Natural killer cell treated with Interleukin-12 subunit alpha and Interleukin-12 subunit beta and Interleukin-15 and Interleukin-18, amount 100 ng/mL, for 72 hours (primary cell): ENCODE measurements at regions not wholly inside any gene's neighbourhood (a gene's known extent, or its start where the extent isn't known, plus 50 kb on each side); places are given as distances from the start of the nearest gene placed in this dataset.
"Not testable (repeated sequence)": the region's sequence is repeated elsewhere in the genome, so short reads cannot be mapped to it uniquely, and the experiment has no call there.

Source experiments
- ATAC-seq, 2 donors: fragments of 150-1000 bp; cut with Tn5 transposase in 1 of 2; sonication (Bioruptor Pico), chemical (Tn5 transposase) in 1 of 2; 2 replicates each; pipeline ENCODE4 v1.10.0; 2021
- DNase-seq: peaks from one replicate; pipeline ENCODE4 v3.0.0; 2022; ENCODE audit warnings: low spot score
- H3K27ac Mint-ChIP-seq, 2 donors: 1 replicate in 1 of 2; 2 replicates in 1 of 2; pipeline ENCODE4 v1.8.0; 2022; ENCODE audit warnings: mixed read lengths in 2 of 2, mild to moderate bottlenecking in 1 of 2, moderate library complexity in 1 of 2
- H3K27me3 Mint-ChIP-seq, 2 donors: 1 replicate in 1 of 2; 2 replicates in 1 of 2; pipeline ENCODE4 v1.8.0; 2022; ENCODE audit warnings: mixed read lengths in 2 of 2
- H3K36me3 Mint-ChIP-seq: one replicate; pipeline ENCODE4 v1.8.0; 2022; ENCODE audit warnings: mixed read lengths
- H3K4me1 Mint-ChIP-seq, 2 donors: 1 replicate in 1 of 2; 2 replicates in 1 of 2; pipeline ENCODE4 v1.8.0; 2022; ENCODE audit warnings: low read depth in 2 of 2, mixed read lengths in 2 of 2, mild to moderate bottlenecking in 1 of 2
- H3K4me3 Mint-ChIP-seq: one replicate; pipeline ENCODE4 v1.8.0; 2022; ENCODE audit warnings: mixed read lengths
- H3K9me3 Mint-ChIP-seq: 2 replicates; pipeline ENCODE4 v1.8.0; 2022; ENCODE audit warnings: mixed read lengths

DNA sequence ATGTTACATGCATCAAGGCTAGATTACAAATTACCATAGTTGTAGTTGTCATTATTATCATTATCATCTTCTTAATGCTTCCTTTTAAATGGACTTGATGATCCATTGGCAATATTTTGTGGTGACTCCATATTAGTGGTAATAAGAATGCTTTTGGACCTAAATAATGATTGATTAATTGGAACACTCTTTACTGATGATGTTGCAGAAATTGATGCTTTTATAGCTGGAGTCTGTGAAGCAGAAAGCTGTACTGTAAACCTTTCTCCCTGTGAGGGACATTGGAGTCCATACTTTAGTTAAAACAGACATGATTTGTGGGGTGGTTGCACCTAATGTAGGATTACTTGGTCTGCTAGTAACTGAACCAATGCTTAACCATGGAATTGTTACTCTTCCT lies 190.4 kb downstream of the ATXN7L3B start:
- DNase-seq, result no peak
- Mint-ChIP-seq H3K4me1 (no peaks in the 10 kb centered on the region), H3K36me3 (no peaks in the 10 kb centered on the region), H3K9me3 (peaks cover 6% of the 10 kb centered on the region), H3K4me3 (no peak overlapping the region), H3K27ac (no peak overlapping the region), H3K27me3 (no peaks in the 10 kb centered on the region)
- no peak for ATAC-seq

DNA sequence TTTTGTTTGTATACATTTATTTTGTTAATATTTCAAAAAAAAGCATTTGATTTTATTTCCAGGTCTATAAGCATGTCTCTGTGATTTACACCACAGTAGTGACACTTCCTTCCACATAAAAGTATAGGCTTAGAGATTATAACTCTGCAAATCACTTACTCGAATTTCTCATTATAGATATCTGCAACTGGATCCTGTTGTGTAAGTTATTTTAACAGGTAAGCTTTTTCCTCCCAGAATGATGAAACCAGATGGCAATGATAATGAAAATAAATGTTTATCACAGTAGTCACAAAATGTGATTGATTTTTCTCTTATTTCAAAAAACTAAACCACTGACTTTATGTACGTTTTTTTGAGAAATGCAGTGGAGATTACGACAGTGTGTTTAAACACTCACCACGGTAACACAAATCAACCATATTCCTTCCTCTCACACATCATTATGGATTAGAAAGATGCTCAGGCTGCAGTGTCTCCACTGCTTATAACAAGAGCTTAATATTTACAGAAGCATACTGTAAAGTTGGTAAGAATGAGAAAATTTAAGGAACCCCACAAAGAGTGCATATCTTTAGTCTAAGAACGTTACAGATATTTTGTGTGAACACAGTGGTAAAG lies 194.6 kb downstream of the ATXN7L3B start:
- Mint-ChIP-seq H3K27me3 (no peaks in the 10 kb centered on the region), H3K4me3 (no peak overlapping the region), H3K4me1 (no peaks in the 10 kb centered on the region), H3K36me3 (no peaks in the 10 kb centered on the region), H3K27ac (no peak overlapping the region), H3K9me3 (peaks cover 5% of the 10 kb centered on the region)
- DNase-seq (no peak), ATAC-seq (no peak)

DNA sequence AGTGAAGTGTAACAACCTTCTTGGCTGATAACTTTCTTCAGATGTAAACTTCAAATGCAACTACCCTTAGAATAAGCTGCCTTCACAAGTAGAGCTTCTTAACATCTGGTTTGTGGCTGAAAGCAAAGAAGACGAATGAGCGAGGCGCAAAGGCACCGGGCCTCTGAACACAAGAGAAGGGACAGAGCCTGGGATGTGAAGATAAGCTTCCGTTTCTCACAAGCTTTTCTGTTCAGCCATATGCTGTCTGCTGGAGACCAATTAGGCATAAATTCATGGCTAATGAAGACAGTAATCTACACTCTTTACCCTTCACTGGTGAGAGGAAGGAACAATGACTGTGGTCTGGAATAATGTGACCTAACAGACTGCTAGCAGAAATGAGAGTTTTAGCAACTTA lies 195.2 kb downstream of the ATXN7L3B start:
- H3K4me3 Mint-ChIP-seq, result no peak overlapping the region
- no peak overlapping the region for H3K27ac Mint-ChIP-seq
- ATAC-seq (no peak), DNase-seq (no peak)
- no peaks in the 10 kb centered on the region for H3K27me3 Mint-ChIP-seq
- H3K4me1 Mint-ChIP-seq, result no peaks in the 10 kb centered on the region
- H3K9me3 Mint-ChIP-seq, result peaks cover 5% of the 10 kb centered on the region
- H3K36me3 Mint-ChIP-seq, result no peaks in the 10 kb centered on the region

DNA sequence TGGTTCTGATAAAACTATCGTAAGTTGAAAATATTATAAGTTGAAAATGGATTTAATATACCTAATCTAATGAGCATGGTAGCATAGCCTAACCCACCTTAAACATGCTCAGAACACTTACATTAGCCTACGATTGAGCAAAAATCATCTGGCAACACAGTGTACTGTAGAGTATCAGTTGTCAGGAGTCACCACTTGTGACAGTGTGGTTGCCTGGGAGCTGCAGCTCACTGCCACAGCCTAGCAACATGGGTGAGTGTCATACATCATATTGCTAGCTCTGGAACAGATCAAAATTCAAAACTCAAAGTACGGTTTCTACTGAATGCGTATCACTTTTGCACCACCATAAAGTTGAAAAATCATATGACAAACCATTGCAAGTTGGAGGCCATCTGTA lies 203.5 kb downstream of the ATXN7L3B start:
- H3K27me3 Mint-ChIP-seq, result no peaks in the 10 kb centered on the region
- H3K4me1 Mint-ChIP-seq, result no peaks in the 10 kb centered on the region
- ATAC-seq, result no peak

DNA sequence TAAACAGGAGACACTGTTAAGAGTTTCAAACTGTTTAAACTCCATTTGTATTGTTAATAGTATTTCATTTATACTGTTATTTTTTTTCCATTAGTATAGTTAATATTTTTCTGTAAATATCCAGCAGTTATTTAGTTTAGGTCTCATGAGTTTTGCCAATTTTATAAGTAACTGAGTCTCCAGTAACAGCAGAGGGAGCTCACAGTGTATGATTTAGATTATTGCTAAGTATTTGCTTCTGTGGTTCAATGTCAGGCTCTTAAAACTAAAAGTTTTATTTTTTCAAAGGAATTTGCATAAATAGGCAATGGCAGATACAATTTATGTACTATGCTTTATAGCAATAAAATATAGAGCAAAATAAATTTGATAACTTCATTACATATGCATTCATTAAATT lies 209.7 kb downstream of the ATXN7L3B start:
- Mint-ChIP-seq H3K27ac (no peak overlapping the region), H3K9me3 (peaks cover 9% of the 10 kb centered on the region), H3K36me3 (no peaks in the 10 kb centered on the region), H3K27me3 (no peaks in the 10 kb centered on the region), H3K4me3 (no peak overlapping the region), H3K4me1 (no peaks in the 10 kb centered on the region)
- no peak for DNase-seq
- ATAC-seq, result no peak

More for the DNA sequence above, 203.5 kb downstream of the ATXN7L3B start:
- no peak for DNase-seq
- Mint-ChIP-seq H3K4me3 (no peak overlapping the region), H3K9me3 (peaks cover 4% of the 10 kb centered on the region), H3K36me3 (no peaks in the 10 kb centered on the region), H3K27ac (no peak overlapping the region)

DNA sequence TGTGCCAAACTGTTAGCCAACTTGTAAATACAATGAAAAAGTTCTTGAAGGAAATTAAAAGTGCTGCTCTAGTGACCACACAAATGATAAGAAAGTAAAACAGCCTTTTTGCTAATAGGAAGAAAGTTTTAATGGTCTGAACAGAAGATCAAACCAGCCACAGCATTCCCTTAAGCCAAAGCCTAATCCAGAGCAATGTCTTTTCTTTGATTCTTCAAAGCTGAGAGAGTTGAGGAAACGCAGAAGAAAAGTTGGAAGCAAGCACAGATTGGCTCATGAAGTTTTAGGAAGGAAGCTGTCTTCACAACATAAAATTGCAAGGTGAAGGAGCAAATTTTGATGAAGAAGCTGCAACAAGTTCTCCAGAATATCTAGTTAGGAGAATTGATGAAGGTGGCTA lies 213.8 kb downstream of the ATXN7L3B start:
- no peaks in the 10 kb centered on the region for H3K27me3 Mint-ChIP-seq
- no peaks in the 10 kb centered on the region for H3K4me1 Mint-ChIP-seq
- H3K9me3 Mint-ChIP-seq, result peaks cover 10% of the 10 kb centered on the region
- H3K36me3 Mint-ChIP-seq, result no peaks in the 10 kb centered on the region
- ATAC-seq (no peak), DNase-seq (no peak)
- H3K4me3 Mint-ChIP-seq, result no peak overlapping the region
- H3K27ac Mint-ChIP-seq, result no peak overlapping the region

DNA sequence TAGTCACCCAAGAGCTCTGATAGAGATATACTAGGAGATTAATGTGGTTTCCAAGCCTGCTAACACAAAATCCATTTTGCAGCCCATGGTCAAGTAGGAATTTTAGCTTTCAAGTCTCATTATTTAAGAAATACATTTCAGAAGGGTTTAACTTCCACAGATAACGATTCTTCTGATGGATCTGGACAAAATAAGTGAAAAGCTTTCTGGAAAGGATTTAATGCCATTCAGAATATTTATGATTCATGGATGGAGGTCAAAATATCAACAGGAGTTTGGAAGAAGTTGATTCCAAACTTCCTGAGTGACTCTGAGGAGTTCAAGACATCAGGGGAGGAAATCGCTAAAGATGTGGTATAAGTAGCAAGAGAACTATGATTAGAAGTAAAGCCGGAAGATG lies 214.6 kb downstream of the ATXN7L3B start:
- no peaks in the 10 kb centered on the region for H3K36me3 Mint-ChIP-seq
- DNase-seq (no peak), ATAC-seq (no peak)
- H3K4me3 Mint-ChIP-seq, result no peak overlapping the region
- H3K27ac Mint-ChIP-seq, result no peak overlapping the region
- no peaks in the 10 kb centered on the region for H3K4me1 Mint-ChIP-seq
- peaks cover 12% of the 10 kb centered on the region for H3K9me3 Mint-ChIP-seq
- H3K27me3 Mint-ChIP-seq, result no peaks in the 10 kb centered on the region

DNA sequence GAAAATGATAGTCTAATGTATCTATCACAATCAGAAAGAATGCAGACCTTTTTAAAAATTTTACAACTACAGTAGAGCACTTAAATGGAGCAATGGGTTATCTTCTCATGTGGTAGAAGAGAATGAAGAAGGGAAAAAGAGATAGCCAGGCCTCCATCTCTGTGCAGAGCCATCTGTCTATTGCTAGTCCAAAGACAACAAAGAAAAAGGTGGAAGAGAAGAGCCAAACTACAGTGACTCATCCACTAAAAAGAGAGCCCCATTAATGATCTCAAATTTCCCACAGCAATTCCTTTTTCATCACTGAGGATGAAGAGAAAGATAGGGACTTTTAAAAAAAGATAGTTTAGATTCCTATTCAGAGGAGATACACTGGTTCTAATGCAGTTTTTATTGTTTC lies 232.9 kb downstream of the ATXN7L3B start:
- H3K4me3 Mint-ChIP-seq, result no peak overlapping the region
- DNase-seq (no peak), ATAC-seq (no peak)
- no peaks in the 10 kb centered on the region for H3K27me3 Mint-ChIP-seq
- no peaks in the 10 kb centered on the region for H3K4me1 Mint-ChIP-seq
- no peak overlapping the region for H3K27ac Mint-ChIP-seq
- H3K36me3 Mint-ChIP-seq, result no peaks in the 10 kb centered on the region
- H3K9me3 Mint-ChIP-seq, result no peaks in the 10 kb centered on the region

DNA sequence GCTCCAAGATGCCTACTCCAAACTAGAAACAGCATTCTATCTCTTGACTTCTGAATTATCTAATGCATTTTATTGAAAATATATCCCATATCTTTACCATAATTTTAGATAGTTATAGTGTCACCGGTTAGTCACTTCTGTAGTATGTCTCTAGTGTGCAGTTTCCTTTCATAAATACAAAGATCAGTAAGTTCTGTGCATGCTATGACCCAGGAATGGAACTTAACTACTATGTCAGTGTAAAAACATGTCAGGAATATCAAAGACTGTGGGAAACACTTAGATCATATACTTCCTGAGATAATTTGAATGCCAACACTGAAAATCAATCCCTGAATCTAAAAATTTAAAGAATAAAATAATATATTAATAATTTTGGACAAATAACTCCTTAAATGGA lies 237.6 kb downstream of the ATXN7L3B start:
- Mint-ChIP-seq H3K9me3 (no peaks in the 10 kb centered on the region), H3K27me3 (no peaks in the 10 kb centered on the region), H3K36me3 (no peaks in the 10 kb centered on the region), H3K4me3 (no peak overlapping the region), H3K4me1 (no peaks in the 10 kb centered on the region), H3K27ac (no peak overlapping the region)
- DNase-seq (no peak), ATAC-seq (no peak)

DNA sequence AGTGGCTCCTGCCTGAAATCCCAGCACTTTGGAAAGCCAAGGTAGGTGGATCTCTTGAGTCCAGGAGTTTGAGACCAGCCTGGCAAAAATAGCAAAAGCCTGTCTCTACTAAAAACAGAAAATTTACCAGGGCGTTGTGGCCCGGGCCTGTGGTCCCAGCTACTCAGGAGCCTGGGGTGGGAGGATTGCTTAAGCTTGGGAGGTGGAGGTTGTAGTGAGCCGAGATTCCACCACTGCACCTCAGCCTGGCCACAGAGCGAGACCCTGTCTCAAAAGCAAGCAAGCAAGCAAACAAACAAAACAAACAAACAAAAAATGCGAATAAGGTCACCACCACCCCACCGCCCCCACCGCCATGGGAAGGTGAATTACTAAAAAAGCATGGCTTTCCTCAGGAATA lies 238.7 kb downstream of the ATXN7L3B start:
- no peak for ATAC-seq
- Mint-ChIP-seq H3K27ac (no peak overlapping the region), H3K27me3 (no peaks in the 10 kb centered on the region), H3K4me1 (no peaks in the 10 kb centered on the region), H3K9me3 (no peaks in the 10 kb centered on the region), H3K4me3 (no peak overlapping the region), H3K36me3 (no peaks in the 10 kb centered on the region)
- DNase-seq, result no peak

DNA sequence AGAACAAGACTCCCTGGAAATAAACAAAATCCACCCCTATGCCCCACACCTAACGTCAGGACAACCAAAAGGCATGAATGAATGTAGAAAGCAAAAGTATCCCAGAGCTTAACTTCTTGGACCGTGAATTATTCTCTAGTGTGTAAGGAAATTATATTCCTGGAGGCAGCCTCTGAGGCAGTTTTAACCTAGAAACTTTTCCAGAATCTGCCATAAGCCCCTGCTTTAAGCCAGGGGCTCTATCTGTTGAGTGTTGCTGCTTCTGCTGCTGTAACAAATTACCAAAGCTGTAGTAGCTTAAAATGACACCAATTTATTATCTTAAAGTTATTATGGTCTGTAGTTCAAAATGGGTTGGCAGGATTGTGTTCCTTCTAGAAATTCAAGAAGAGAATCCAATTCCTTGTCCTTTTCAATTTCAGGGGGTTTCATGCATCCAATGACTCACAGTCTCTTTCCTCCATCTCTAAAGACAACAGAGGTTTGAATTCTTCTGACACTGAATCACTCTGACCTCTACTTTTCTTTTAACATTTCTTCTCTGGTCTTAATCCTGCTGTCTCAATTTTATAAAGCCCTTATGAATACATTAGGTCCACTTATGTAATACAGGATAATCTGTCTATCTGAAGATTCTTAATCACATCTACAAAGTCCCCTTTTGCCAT lies 242.7 kb downstream of the ATXN7L3B start:
- no peaks in the 10 kb centered on the region for H3K4me1 Mint-ChIP-seq
- H3K4me3 Mint-ChIP-seq, result no peak overlapping the region
- no peak overlapping the region for H3K27ac Mint-ChIP-seq
- no peaks in the 10 kb centered on the region for H3K27me3 Mint-ChIP-seq
- ATAC-seq, result no peak
- no peak for DNase-seq
- peaks cover under 1% of the 10 kb centered on the region for H3K9me3 Mint-ChIP-seq
- no peaks in the 10 kb centered on the region for H3K36me3 Mint-ChIP-seq

DNA sequence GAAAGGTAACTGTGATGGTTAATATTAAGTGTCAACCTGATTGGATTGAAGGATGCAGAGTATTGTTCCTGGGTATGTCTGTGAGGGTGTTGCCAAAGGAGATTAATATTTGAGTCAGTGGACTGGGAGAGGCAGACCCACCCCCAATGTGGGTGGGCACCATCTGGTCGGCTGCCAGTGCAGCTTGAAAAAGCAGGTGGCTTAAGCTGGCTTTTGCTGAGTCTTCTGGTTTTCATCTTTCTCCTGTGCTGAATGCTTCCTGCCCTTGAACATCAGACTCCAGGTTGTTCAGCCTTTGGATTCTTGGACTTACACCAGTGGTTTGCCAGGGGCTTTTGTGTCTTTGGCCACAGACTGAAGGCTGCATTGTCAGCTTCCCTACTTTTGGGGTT lies 243.2 kb downstream of the ATXN7L3B start:
- ATAC-seq, H3K9me3 Mint-ChIP-seq, H3K27me3 Mint-ChIP-seq, DNase-seq, H3K4me1 Mint-ChIP-seq, H3K4me3 Mint-ChIP-seq, H3K36me3 Mint-ChIP-seq, H3K27ac Mint-ChIP-seq: not testable (repeated sequence)

DNA sequence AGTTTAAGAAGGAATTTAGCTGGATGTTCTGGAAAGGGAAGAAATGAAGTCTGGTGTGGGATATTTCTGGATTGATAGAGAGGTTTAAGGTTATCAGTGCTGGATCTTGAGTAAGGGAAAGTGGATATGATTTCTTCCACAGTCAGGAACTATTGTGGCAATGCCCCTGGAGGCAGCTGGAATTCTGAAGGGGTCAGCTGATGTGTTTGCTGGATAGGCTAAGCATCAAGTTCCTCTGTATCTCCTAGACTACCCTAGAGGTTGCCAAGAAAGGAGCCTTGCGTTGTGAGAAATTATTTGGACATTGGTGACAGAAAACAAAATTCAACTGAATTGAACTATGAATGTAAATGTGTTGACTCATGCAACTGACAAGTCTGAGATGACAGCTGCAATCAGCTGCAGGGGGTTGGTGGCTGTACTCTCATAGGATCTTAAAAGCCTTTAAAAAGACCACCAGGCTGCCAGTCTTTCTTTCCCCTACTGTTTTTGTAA lies 244.4 kb downstream of the ATXN7L3B start:
- Mint-ChIP-seq H3K4me1 (no peaks in the 10 kb centered on the region), H3K4me3 (no peak overlapping the region), H3K36me3 (no peaks in the 10 kb centered on the region), H3K27ac (no peak overlapping the region), H3K9me3 (peaks cover 8% of the 10 kb centered on the region), H3K27me3 (no peaks in the 10 kb centered on the region)
- ATAC-seq (no peak), DNase-seq (no peak)

DNA sequence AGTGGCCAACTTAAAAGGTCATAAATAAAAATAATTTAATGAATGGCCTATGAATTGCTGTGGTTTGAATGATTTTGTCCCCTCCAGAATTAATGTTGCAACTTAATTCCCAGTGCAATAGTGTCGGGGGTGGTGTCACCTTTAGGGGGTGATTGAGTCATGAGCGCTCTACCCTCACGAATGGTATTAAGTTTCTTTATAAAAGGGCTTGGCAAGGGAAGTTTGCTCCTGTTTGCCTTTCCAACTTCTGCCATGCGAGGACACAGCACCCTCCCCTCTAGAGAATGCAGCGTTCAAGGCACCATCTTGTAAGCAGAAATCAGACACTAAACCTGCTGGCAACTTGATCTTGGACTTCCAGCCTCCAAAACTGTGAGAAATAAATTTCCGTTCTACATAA lies 253.3 kb downstream of the ATXN7L3B start:
- no peaks in the 10 kb centered on the region for H3K27me3 Mint-ChIP-seq
- H3K27ac Mint-ChIP-seq, result no peak overlapping the region
- ATAC-seq, result no peak
- no peaks in the 10 kb centered on the region for H3K36me3 Mint-ChIP-seq
- no peak overlapping the region for H3K4me3 Mint-ChIP-seq
- peaks cover 20% of the 10 kb centered on the region for H3K9me3 Mint-ChIP-seq
- no peaks in the 10 kb centered on the region for H3K4me1 Mint-ChIP-seq
- DNase-seq, result no peak

DNA sequence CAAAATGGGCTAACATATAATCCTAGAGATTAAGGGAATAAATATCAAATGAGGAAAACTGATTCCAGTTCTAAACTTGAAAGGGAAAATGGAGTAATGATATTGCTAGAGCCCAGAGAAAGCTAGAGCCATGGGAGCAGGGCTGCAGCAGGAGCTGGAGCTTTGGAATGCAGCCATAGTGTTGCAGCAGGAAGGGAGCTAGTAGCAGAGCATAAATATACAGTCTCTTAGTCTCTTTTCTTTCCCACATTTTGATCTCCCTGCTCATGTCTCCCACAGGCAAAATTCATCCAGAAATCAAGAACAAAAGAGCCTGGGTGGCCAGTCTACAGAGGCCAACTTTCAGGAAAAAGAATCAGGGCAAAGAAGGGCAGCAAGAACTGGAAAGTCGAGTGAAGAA lies 253.7 kb downstream of the ATXN7L3B start:
- Mint-ChIP-seq H3K27ac (no peak overlapping the region), H3K36me3 (no peaks in the 10 kb centered on the region), H3K9me3 (peaks cover 18% of the 10 kb centered on the region), H3K4me3 (no peak overlapping the region), H3K4me1 (no peaks in the 10 kb centered on the region), H3K27me3 (no peaks in the 10 kb centered on the region)
- ATAC-seq, result no peak
- no peak for DNase-seq
